Natural killer cell (primary cell): ENCODE measurements at regions not wholly inside any gene's neighbourhood (a gene's known extent, or its start where the extent isn't known, plus 50 kb on each side); places are given as distances from the start of the nearest gene placed in this dataset.
"Not testable (repeated sequence)": the region's sequence is repeated elsewhere in the genome, so short reads cannot be mapped to it uniquely, and the experiment has no call there.

ENCODE experiments used
- ATAC-seq, 3 donors: fragments of 150-1000 bp in 2 of 3; fragments of 200-7000 bp in 1 of 3; cut with Tn5 transposase; 1 replicate in 1 of 3; 2 replicates in 2 of 3; pipeline ENCODE4 v1.10.0; 2021; ENCODE audit warnings: mild to moderate bottlenecking in 2 of 3, moderate library complexity in 2 of 3
- DNase-seq, 2 donors: peaks; one replicate each; pipeline versions ENCODE4 v3.0.0 to v3.0.0-alpha.2; 2013 to 2021; ENCODE audit warnings: mixed read lengths in 1 of 2
- H3K27ac ChIP-seq: one replicate; pipeline ENCODE4 v1.5.1; 2013; ENCODE audit warnings: mild to moderate bottlenecking, low read length
- H3K27me3 ChIP-seq: one replicate; pipeline ENCODE4 v1.6.1; 2013; ENCODE audit warnings: low read length; ENCODE audit not compliant: control insufficient read depth, insufficient read depth
- H3K36me3 ChIP-seq: one replicate; pipeline ENCODE4 v1.6.1; 2013; ENCODE audit warnings: low read length; ENCODE audit not compliant: control insufficient read depth, insufficient read depth
- H3K4me1 ChIP-seq: one replicate; pipeline ENCODE4 v1.6.1; 2013; ENCODE audit warnings: low read length; ENCODE audit not compliant: control insufficient read depth, insufficient read depth
- H3K4me3 ChIP-seq: one replicate; pipeline ENCODE4 v1.5.1; 2013; ENCODE audit warnings: low read length
- H3K9me3 ChIP-seq: one replicate; pipeline ENCODE4 v1.6.1; 2013; ENCODE audit warnings: low read length; ENCODE audit not compliant: control insufficient read depth, insufficient read depth
- H3K27ac Mint-ChIP-seq, 2 donors: one replicate each; pipeline ENCODE4 v1.8.0; 2022; ENCODE audit warnings: mild to moderate bottlenecking in 2 of 2, mixed read lengths in 2 of 2, moderate library complexity in 1 of 2
- H3K27me3 Mint-ChIP-seq, 2 donors: one replicate each; pipeline ENCODE4 v1.8.0; 2022; ENCODE audit warnings: low read depth in 2 of 2, mixed read lengths in 2 of 2
- H3K36me3 Mint-ChIP-seq: one replicate; pipeline ENCODE4 v1.8.0; 2022; ENCODE audit warnings: mixed read lengths
- H3K4me1 Mint-ChIP-seq, 2 donors: one replicate each; pipeline ENCODE4 v1.8.0; 2022; ENCODE audit warnings: mixed read lengths in 2 of 2
- H3K4me3 Mint-ChIP-seq: one replicate; pipeline ENCODE4 v1.8.0; 2022; ENCODE audit warnings: mild to moderate bottlenecking, moderate library complexity, mixed read lengths
- H3K9me3 Mint-ChIP-seq, 2 donors: one replicate each; pipeline ENCODE4 v1.8.0; 2022; ENCODE audit warnings: mixed read lengths in 2 of 2
- CTCF ChIP-seq: fragments of 200-600 bp; IDR thresholded peaks from one replicate; pipeline ENCODE4 v1.8.0; 2022; ENCODE audit warnings: antibody characterized with exemption
- WGBS: methylation state at CpG from one replicate; pipeline ENCODE4 v1.1.7; 2013; ENCODE audit warnings: missing lambda C conversion rate; ENCODE audit not compliant: insufficient coverage; 5-methylcytosine and 5-hydroxymethylcytosine counted together
- intact Hi-C: fragments of 100-400 bp; cut with micrococcal nuclease; formaldehyde crosslinking; loops from one replicate; pipeline ENCODE4 v1.14.2; 2022

GRCh38 chr4:169899295-169899694, 126.9 kb downstream of the MFAP3L start:
- Mint-ChIP-seq H3K36me3 (no peaks in the 10 kb centered on the region), H3K4me3 (no peak overlapping the region), H3K9me3 (no peaks in the 10 kb centered on the region), H3K27ac (no peak overlapping the region), H3K27me3 (peaks cover 0 to 5% of the 10 kb centered on the region in 2 donors), H3K4me1 (no peaks in the 10 kb centered on the region)
- Histone ChIP-seq H3K4me1 (no peaks in the 10 kb centered on the region), H3K27me3 (no peaks in the 10 kb centered on the region), H3K9me3 (no peaks in the 10 kb centered on the region), H3K4me3 (no peak overlapping the region), H3K27ac (no peak overlapping the region), H3K36me3 (no peaks in the 10 kb centered on the region)
- DNase-seq, result no peak
- no peak for TF ChIP-seq CTCF
- no peak for ATAC-seq
- 91% methylated on average over 2 of the region's 2 CpGs for whole genome bisulfite sequencing
- intact Hi-C loops, result no loop called here

- DNase-seq (no peak), ATAC-seq (no peak)
- Histone ChIP-seq H3K4me1 (no peaks in the 10 kb centered on the region), H3K27ac (no peak overlapping the region), H3K9me3 (no peaks in the 10 kb centered on the region), H3K27me3 (no peaks in the 10 kb centered on the region), H3K36me3 (no peaks in the 10 kb centered on the region), H3K4me3 (no peak overlapping the region)
- Mint-ChIP-seq H3K36me3 (no peaks in the 10 kb centered on the region), H3K4me1 (no peaks in the 10 kb centered on the region), H3K9me3 (no peaks in the 10 kb centered on the region), H3K4me3 (no peak overlapping the region), H3K27me3 (peaks cover 0 to 3% of the 10 kb centered on the region in 2 donors), H3K27ac (no peak overlapping the region)
- TF ChIP-seq CTCF, result no peak
- intact Hi-C loops, result no loop called here
These were observed 128.1 kb downstream of the MFAP3L start for GRCh38 chr4:169898095-169898494.

GRCh38 chr4:169894767-169895166, 131.4 kb downstream of the MFAP3L start:
- H3K27ac ChIP-seq, intact Hi-C loops, H3K36me3 Mint-ChIP-seq, H3K4me1 Mint-ChIP-seq, ATAC-seq, H3K4me1 ChIP-seq, H3K27me3 Mint-ChIP-seq, DNase-seq, H3K27ac Mint-ChIP-seq, H3K9me3 ChIP-seq, H3K27me3 ChIP-seq, H3K9me3 Mint-ChIP-seq, H3K4me3 Mint-ChIP-seq, H3K4me3 ChIP-seq, H3K36me3 ChIP-seq: not testable (repeated sequence)
- WGBS, result 93% methylated on average over 4 of the region's 4 CpGs

- H3K4me1 ChIP-seq, result no peaks in the 10 kb centered on the region
- Mint-ChIP-seq H3K36me3 (no peaks in the 10 kb centered on the region), H3K4me3 (no peak overlapping the region), H3K27ac (no peak overlapping the region), H3K9me3 (peaks cover 0 to 3% of the 10 kb centered on the region in 2 donors), H3K4me1 (no peaks in the 10 kb centered on the region), H3K27me3 (peaks cover 0 to 7% of the 10 kb centered on the region in 2 donors)
- ATAC-seq (no peak), DNase-seq (no peak)
- no peak for TF ChIP-seq CTCF
- no peak overlapping the region for H3K27ac ChIP-seq
- H3K4me3 ChIP-seq, result no peak overlapping the region
- H3K27me3 ChIP-seq, result no peaks in the 10 kb centered on the region
- 73% methylated on average over 1 of the region's 2 CpGs for WGBS
- H3K36me3 ChIP-seq, result no peaks in the 10 kb centered on the region
- intact Hi-C loops, result no loop called here
- H3K9me3 ChIP-seq, result no peaks in the 10 kb centered on the region
These were observed 128.1 kb upstream of the HPF1 start for GRCh38 chr4:169885893-169886292.
